K562 (cell line): ENCODE measurements at regions not wholly inside any gene's neighbourhood (a gene's known extent, or its start where the extent isn't known, plus 50 kb on each side); places are given as distances from the start of the nearest gene placed in this dataset.

Source experiments
- ATAC-seq: fragments of 200-7000 bp; cut with Tn5 transposase; 3 replicates; pipeline ENCODE4 v1.9.1; 2020; ENCODE audit warnings: moderate library complexity
- BruUV-seq: library from RNA; stranded (reverse); fragments of 400-500 nt; replicated peaks from 2 replicates; lab custom pipeline; 2021; lab: Mats Ljungman, UMichigan
- CTCF ChIA-PET: fragments of 300-600 bp; formaldehyde crosslinking; extraction: SDS; loops from one replicate; lab custom pipeline; 2021; ENCODE audit warnings: low intra/inter-chr PET ratio; lab: Yijun Ruan, JAX
- POLR2A ChIA-PET: fragments of 300-600, 350-650 bp; sonication (Branson Sonifier 250); formaldehyde crosslinking; extraction: SDS; loops from one replicate; lab custom pipeline; 2021; ENCODE audit warnings: antibody characterized with exemption, inconsistent platforms; lab: Yijun Ruan, JAX
- DNase-seq, 4 experiments: peaks; one replicate each; pipeline versions ENCODE4 v3.0.0 to v3.0.0-alpha.2; 2011 to 2018; ENCODE audit warnings: low spot score in 3 of 4, mixed read lengths in 3 of 4; ENCODE audit errors: extremely low read depth in 1 of 4
- FAIRE-seq: peaks from 2 replicates; lab custom pipeline; 2011; peaks lifted over from hg19 to GRCh38; lab: Jason Lieb, UNC
- H2AFZ ChIP-seq: 2 replicates; pipeline ENCODE4 v1.6.0; 2011; ENCODE audit warnings: low read depth, low read length, control low read depth, inconsistent platforms
- H3K27ac ChIP-seq: fragments of 200-600 bp; 3 replicates; pipeline ENCODE4 v1.8.0; 2011; ENCODE audit warnings: low read depth, mild to moderate bottlenecking, control low read depth, inconsistent platforms, low read length, moderate library complexity, mixed read lengths; ENCODE audit errors: extremely low read depth
- H3K27me3 ChIP-seq, 2 experiments: fragments of 300-600 bp in 1 of 2; 2 replicates in 1 of 2; 3 replicates in 1 of 2; pipeline versions ENCODE4 v1.6.0 to v1.8.0; 2011; ENCODE audit warnings: inconsistent platforms in 2 of 2, low read length in 2 of 2, mild to moderate bottlenecking in 1 of 2, mixed read lengths in 1 of 2, moderate library complexity in 1 of 2; ENCODE audit not compliant: control insufficient read depth in 2 of 2, insufficient read depth in 2 of 2
- H3K36me3 ChIP-seq: fragments of 300-600 bp; 3 replicates; pipeline ENCODE4 v1.8.0; 2011; ENCODE audit warnings: mild to moderate bottlenecking, low read length, inconsistent platforms; ENCODE audit not compliant: control insufficient read depth, insufficient read depth
- H3K4me1 ChIP-seq, 2 experiments: fragments of 200-600 bp in 1 of 2; replicated peaks in 1 of 2; 2 replicates in 1 of 2; 3 replicates in 1 of 2; pipeline versions ENCODE4 v1.5.1 to v1.8.0; 2011; ENCODE audit warnings: inconsistent platforms in 2 of 2, low read length in 2 of 2, mild to moderate bottlenecking in 1 of 2, mixed read lengths in 1 of 2, moderate library complexity in 1 of 2; ENCODE audit not compliant: control insufficient read depth in 2 of 2, insufficient read depth in 2 of 2
- H3K4me2 ChIP-seq: 2 replicates; pipeline ENCODE4 v1.6.1; 2011; ENCODE audit warnings: low read length, control low read depth, inconsistent platforms, mixed read lengths; ENCODE audit not compliant: insufficient read depth
- H3K4me3 ChIP-seq: fragments of 200-600 bp; sonication (generic), shearing (Covaris generic); 2 replicates; pipeline ENCODE4 v1.5.1; 2016; ENCODE audit warnings: control low read depth, inconsistent platforms
- H3K79me2 ChIP-seq: fragments of 200-600 bp; 3 replicates; pipeline ENCODE4 v1.8.0; 2011; ENCODE audit warnings: low read length, inconsistent platforms; ENCODE audit not compliant: control insufficient read depth, insufficient read depth
- H3K9ac ChIP-seq, 2 experiments: 2 replicates each; pipeline versions ENCODE4 v1.6.0 to v1.6.1; 2011; ENCODE audit warnings: low read depth in 2 of 2, low read length in 2 of 2, control low read depth in 1 of 2, inconsistent platforms in 1 of 2, mild to moderate bottlenecking in 1 of 2, mixed read lengths in 1 of 2; ENCODE audit not compliant: insufficient read depth in 1 of 2
- H3K9me1 ChIP-seq: one replicate; pipeline ENCODE4 v1.6.0; 2011; ENCODE audit warnings: inconsistent platforms, mild to moderate bottlenecking, low read length, moderate library complexity; ENCODE audit not compliant: control insufficient read depth, insufficient read depth
- H3K9me3 ChIP-seq: replicated peaks from 2 replicates; pipeline ENCODE4 v1.5.1; 2011; ENCODE audit warnings: low read depth, low read length, inconsistent platforms; ENCODE audit not compliant: control insufficient read depth, insufficient read depth
- H4K20me1 ChIP-seq: replicated peaks from 2 replicates; pipeline ENCODE4 v1.6.1; 2011; ENCODE audit warnings: low read length, inconsistent platforms, mixed read lengths; ENCODE audit not compliant: control insufficient read depth, insufficient read depth
- FOXJ3 ChIP-seq: sonication (generic); formaldehyde crosslinking; IDR thresholded peaks from 2 replicates; pipeline ENCODE4 v1.4.0; 2020; ENCODE audit warnings: mild to moderate bottlenecking, missing genetic modification reagents
- HMBOX1 ChIP-seq: sonication (generic); IDR thresholded peaks from 2 replicates; pipeline ENCODE4 v1.6.1; 2016
- KLF10 ChIP-seq: fragments of 250-450 bp; sonication (Bioruptor Pico); IDR thresholded peaks from 2 replicates; pipeline ENCODE4 v1.6.1; 2021; ENCODE audit warnings: matching md5 sums
- PHB ChIP-seq: fragments of 250-450 bp; sonication (Bioruptor Pico); IDR thresholded peaks from 2 replicates; pipeline ENCODE4 v1.5.0; 2021
- ZBTB33 ChIP-seq: sonication (generic); formaldehyde crosslinking; IDR thresholded peaks from 2 replicates; pipeline ENCODE4 v1.8.1; 2023; ENCODE audit warnings: mild to moderate bottlenecking, missing genetic modification reagents
- WGBS: fragments of 100-300 bp; shearing (Covaris generic); methylation state at CpG from one replicate; pipeline ENCODE4 v1.1.6; 2016; ENCODE audit warnings: low coverage, mixed read lengths; ENCODE audit not compliant: insufficient coverage; ENCODE audit errors: missing lambda C conversion rate; 5-methylcytosine and 5-hydroxymethylcytosine counted together
- in situ Hi-C: fragments of 300-500 bp; cut with MboI; formaldehyde crosslinking; loops from 4 replicates; pipeline ENCODE4 v1.15.0; 2018; ENCODE audit warnings: inconsistent platforms, mixed read lengths
- intact Hi-C: fragments of 100-400 bp; cut with micrococcal nuclease; formaldehyde crosslinking; loops from 2 replicates; pipeline ENCODE4 v1.14.2; 2022
- TF ChIP-seq, protein P1 (sequence below): conservative IDR thresholded peaks from 2 replicates; pipeline ENCODE4 v1.6.1; 2011; ENCODE audit warnings: low read depth, mild to moderate bottlenecking, low read length; ENCODE audit not compliant: control insufficient read depth

DNA sequence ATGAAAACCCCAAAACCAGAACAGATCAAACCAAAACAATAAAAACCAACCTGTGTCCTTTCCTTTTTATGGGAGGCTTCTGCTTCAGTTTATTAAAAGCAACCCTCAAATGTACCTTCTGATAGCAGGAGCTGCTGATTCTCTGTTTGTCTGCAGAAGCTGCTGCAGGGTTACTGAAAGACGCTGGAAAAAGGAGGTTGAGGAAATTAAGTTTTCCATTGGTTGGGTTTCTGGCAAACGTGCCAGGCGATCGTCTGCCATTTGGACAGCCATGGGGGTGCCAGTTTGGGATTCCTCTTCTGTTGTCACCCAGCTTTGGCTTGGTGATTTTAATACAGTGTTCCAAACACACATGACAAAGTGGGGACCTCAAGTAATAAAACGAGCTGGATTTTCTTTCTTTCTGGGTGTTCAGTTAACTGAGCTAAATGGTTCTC, 185.4 kb upstream of the ZFHX3 start:
- no peak for TF ChIP-seq FOXJ3 (CRISPR knock-in tag)
- TF ChIP-seq KLF10 = no peak
- no peak for TF ChIP-seq HMBOX1
- TF ChIP-seq ZBTB33 (CRISPR knock-in tag) = no peak
- TF ChIP-seq PHB (CRISPR knock-in tag) = no peak
- TF ChIP-seq, protein P1, sequence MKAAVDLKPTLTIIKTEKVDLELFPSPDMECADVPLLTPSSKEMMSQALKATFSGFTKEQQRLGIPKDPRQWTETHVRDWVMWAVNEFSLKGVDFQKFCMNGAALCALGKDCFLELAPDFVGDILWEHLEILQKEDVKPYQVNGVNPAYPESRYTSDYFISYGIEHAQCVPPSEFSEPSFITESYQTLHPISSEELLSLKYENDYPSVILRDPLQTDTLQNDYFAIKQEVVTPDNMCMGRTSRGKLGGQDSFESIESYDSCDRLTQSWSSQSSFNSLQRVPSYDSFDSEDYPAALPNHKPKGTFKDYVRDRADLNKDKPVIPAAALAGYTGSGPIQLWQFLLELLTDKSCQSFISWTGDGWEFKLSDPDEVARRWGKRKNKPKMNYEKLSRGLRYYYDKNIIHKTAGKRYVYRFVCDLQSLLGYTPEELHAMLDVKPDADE = no peak
- no TSS peak for BruUV-seq
- WGBS = 0% methylated on average over 5 of the region's 5 CpGs
- POLR2A ChIA-PET = interaction anchor here (1.7 kb wide), 1 partner anchor 9 kb away, joined by 5 read pairs; no protein-coding TSS in a partner anchor
- intact Hi-C loops = no loop called here
- no peak for FAIRE-seq
- Histone ChIP-seq H3K27me3 (peaks cover 5 to 27% of the 10 kb centered on the region in 2 experiments; a peak in 3 of 5 replicates), H4K20me1 (0 out of 2 replicates have a peak, but pooled peaks cover 5% of the 10 kb centered on the region), H2AFZ (no peak overlapping the region), H3K4me3 (no peak overlapping the region), H3K79me2 (no peaks in the 10 kb centered on the region), H3K36me3 (no peaks in the 10 kb centered on the region), H3K4me2 (no peak overlapping the region), H3K27ac (no peak overlapping the region), H3K4me1 (no peaks in the 10 kb centered on the region), H3K9me3 (no peaks in the 10 kb centered on the region), H3K9ac (no peak overlapping the region), H3K9me1 (no peaks in the 10 kb centered on the region)
- no peak for ATAC-seq
- CTCF ChIA-PET = no interaction called here
- in situ Hi-C loops = no loop called here
- no peak for DNase-seq
